Erythroblast (primary cell): ENCODE measurements at regions not wholly inside any gene's neighbourhood (a gene's known extent, or its start where the extent isn't known, plus 50 kb on each side); places are given as distances from the start of the nearest gene placed in this dataset.

Source experiments
- GATA1 ChIP-seq: IDR thresholded peaks from 2 replicates; pipeline ENCODE4 v1.6.1; 2011; ENCODE audit warnings: low read depth, mild to moderate bottlenecking, control low read depth, low read length, moderate library complexity
- POLR2A ChIP-seq: IDR thresholded peaks from 2 replicates; pipeline ENCODE4 v1.6.1; 2011; ENCODE audit warnings: mild to moderate bottlenecking, low read length

- TF ChIP-seq POLR2A (no peak), GATA1 (no peak)
Observed at GRCh38 chr10:25114036-25114411, 60.8 kb upstream of the GPR158 start.
